ENCODE measurements at regions not wholly inside any gene's neighbourhood (a gene's known extent, or its start where the extent isn't known, plus 50 kb on each side); places are given as distances from the start of the nearest gene placed in this dataset.
"Not testable (repeated sequence)": the region's sequence is repeated elsewhere in the genome, so short reads cannot be mapped to it uniquely, and the experiment has no call there.

DNA sequence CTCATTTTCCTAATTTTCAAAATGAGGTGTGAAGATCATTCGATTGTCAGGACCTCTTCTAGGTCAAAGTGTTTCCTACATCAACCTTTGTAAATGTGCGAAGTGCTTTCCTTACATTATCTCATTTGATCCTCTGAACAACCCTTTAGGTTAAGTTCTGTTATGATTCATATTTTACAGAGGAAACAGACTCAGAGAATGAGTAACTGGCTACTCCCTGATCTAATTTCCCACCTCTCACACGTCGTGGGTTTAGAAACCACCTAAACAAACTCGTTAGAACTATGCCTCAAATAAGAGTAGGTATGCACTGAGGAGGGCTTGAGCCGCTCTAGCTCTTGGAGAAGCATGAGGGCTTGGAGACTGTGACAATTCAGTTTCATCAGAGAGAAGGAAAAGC is 148.6 kb downstream of the CD47 start:
- DNase-seq: peak in 1 of 5 donors; percentile 67

DNA sequence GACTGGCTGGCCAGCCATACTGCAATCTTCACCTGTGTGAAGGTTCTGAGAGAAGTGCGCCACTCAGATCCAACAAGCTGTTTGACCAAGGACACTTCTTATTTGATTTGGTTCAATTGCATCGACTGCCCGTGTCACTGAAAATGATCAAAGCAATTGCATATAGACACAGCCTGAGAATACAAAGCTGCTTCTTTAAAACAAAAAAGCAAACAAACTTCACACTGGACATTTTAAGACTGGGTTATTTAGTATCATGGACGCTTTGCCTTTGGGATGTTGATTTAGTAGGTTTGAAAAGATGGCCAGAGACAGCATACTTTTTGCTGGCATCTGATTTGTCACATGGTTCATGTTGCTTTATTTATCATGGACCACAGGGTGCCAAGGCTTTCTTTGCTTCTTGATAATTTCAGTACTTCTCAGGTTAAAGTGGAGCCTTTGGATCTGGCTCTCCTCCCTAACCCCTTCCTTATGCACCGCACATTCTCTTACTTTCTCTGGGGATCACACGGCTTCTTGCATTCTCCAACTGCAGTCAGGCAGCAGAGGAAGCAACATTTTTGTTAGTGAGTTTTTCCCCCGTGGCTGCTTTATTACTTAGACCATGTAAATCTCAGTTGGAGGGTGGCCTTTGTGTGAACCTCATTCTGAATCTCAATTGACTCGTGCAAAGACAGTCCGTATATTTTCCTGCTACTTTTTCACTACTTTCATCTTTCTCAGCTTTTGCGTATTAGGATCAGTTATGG is 151.0 kb downstream of the CD47 start:
- DNase-seq: no peak

DNA sequence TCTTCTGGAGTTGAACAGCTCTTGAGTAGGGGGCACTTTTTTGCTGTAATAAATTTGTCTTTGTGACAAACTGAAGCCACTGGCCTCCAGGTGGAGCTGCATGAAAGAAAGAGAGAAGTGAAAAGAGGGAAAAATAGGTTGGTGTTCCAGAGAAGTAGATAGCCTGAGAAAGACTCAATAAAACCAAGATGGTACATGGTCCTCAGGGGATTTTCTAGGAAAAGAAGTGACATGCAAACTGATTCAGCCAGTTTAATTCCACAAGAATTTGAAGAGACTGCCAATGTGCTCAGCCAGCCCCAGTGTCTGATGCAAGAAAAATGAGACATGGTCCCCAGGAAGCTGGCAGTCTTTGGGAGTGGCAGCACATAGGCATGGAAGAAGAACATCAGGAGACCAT is 152.7 kb downstream of the CD47 start:
- DNase-seq: no peak

DNA sequence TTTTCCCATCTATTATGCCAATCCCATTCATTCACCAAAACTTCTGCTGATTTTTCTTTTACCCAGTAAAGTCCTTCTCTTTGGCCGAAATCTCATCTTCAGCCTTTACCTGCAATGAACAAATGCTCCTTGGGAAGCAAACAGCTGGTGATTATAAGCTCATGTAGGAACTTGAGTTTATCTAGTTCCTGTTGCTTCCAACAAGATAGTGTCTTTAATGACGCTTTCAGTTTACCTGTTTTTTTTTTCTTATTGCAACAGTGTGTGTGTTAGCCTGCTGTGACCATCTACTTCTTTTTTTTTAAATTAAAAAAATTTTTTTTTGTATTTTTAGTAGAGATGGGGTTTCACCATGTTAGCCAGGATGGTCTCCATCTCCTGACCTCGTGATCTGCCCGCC is 156.0 kb downstream of the CD47 start:
- DNase-seq: no peak

DNA sequence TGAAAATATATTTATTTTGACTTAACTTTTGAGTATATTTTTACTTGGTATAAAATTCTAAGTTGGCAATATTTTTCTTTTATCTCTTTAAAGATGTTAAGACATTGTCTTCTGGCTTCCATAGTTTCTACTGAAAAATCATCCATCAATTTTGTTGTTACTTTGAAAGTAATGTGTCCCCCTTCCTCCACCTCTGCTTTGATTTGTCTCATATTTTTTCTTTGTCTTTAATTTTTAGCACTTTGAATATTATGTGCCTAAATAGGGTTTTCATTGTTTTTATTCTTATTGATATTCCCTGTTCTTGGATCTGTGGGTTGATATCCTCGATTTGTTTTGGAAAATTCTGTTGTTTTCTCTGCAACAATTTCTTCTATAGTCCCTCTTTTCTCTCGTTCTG is 157.4 kb downstream of the CD47 start:
- no peak for DNase-seq

DNA sequence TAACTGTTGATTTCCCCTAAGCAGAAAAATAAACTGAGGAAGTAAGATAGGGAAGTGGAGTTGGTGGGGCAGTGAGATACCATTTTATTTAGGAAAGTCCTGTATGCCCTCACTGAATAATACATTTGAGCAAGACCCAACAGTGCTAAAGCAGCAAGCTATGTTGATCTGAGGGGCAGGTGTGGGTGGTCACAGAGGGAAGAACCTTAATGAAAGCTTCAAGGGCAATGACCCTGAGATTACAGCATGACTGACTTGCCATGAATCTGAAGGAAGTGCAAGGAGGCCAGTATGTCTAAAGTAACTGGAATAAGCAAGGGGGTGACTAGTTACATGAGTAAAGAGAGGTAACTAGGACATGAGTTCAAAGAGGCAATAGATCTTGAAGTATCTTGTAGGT is 159.5 kb downstream of the CD47 start:
- no peak for DNase-seq

DNA sequence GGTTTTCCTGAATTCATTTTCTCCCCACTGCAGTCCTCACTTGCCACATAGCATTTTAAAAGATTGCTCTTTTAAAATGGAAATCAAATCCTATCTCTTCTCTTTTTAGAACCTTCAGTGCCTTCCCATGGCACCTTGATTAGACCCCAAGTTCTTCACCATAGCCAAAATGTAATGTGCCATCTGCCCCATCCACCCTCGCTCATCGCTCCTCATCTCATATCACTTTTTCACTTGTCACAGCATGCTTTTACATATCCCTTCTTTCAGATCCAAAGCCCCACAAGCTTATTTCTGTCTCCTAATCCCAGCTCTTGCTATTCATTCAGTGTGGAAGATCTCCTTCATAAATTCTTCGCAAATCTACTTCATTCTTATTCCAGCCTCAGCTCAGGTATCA is 161.7 kb downstream of the CD47 start:
- DNase-seq: no peak

DNA sequence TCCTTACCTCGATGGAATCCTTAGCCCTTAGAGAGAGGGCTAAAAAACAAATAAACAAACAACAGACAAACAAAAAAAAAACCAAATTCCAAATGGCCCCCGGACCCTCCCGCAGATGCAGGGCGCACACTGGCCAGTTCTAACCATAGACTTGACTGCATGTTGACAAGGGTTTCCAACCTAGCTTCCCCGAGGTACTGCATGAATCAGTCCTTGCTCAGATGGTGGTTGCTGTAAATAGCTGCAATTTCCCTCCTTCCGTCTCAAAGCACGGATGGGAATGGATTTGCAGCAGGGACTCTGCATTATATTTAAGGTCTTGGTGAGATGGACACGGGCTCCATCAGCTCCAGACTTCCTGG is 162.8 kb downstream of the CD47 start:
- peak in 1 of 5 donors; percentile 11 for DNase-seq

DNA sequence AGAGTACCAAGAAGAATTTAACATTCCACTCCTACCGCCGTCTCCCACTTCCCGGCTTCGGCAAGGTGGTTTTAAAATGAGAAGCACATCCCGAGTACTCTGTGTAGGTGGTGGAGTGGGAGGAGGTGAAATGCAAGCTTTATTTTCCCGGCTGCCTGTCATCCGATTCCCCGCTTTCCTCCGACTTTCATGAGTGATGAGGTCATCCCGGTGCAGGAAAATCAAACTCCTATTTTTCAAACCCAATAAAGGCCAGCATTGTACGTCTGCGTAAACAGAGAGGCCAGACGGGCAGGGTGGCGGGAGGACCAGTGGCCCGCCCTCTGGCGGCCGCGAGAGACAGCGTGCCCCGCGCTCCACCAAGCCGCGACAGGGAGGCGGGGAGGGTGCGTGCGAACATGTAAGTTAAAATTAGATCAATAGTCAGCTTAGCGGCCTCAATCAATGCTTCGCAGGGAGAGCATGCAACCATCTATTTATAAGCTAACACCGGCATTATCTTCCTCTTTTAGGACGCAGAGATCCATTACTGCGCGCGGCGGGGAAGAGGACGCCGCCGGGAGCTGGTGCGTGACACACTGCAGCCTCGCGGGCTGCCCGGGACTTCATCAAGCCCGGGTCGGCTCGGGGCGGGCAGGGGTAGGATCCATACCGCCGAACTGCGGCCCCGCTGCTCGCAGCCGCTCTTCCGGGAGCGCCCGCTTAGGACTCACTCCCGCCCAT is 163.3 kb downstream of the CD47 start:
- peak; percentile 19 to 66 (median 45) for DNase-seq

DNA sequence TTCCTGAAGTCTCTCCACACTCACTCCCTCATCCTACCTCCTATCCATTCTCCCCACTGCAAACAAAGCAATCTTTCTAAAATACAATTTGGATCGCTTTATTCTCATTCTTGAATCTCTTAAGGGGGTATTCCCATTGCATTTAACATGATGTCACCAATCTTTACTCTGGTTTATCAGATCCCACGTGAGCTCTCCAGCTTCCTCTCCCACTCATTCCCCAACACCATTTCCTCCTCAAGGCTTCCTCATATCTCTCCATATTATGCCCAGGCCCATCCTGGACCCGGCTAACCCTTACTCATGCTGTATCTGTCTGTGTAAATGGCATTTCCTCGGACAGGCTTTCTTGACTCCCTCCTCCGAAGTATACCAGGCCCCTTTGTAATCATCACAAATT is 165.0 kb downstream of the CD47 start:
- DNase-seq: no peak

DNA sequence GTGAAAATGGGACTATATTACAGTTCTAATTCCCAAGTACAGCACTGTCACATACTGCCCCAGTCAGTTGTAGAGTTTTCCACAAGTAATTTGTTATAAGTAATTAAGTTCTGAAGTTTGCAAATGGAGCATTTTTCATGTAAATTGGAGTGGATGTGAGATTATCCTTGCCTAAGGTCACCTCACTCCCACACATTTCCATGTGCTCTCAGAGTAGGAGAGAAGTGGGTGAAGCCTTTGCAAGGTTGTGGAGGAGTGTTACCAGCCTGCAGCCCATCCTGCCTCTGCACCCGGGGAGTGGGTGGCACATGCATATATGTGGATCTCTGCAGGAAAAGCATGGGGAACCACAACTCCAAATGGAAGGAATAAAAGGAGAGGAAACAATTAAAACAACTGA is 169.8 kb downstream of the CD47 start:
- no peak for DNase-seq

DNA sequence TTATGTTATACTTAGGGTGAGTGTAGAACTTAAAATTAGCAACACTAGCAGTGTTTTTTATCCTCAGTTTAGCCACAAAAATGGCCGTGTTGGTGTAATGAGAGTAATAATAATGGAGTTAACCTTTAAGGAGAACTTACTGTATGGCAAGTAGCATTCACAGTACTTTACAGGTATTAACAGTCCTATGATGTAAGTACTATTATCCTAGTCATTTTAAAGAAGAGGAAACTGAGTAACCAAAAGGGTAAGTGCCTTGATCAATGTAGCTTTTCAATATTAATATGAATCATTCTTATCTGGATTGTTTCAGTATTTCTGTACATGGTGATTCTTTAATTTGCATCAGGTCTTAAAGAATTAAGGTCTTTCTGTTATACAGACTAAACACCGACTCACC is 170.3 kb downstream of the CD47 start:
- DNase-seq: no peak

DNA sequence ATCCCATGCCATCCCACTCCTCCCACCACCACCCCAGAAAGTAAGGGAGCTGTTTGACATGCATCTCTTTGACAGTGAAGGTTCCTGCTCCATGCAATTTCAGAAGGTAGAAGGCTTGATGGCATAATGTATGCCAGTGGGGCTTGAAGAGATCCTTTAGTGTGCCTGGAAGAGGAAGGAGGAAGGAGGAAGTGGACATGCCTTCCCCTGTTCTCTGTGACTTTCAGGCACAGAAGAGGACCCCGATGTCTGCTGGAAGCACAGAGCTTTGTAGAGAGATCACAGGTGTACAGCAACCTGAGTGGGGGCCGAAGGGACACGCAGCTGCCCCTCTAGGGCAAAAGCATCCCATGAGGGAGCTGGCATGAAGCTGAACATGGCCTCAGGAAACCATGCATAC is 171.6 kb downstream of the CD47 start:
- DNase-seq: no peak

DNA sequence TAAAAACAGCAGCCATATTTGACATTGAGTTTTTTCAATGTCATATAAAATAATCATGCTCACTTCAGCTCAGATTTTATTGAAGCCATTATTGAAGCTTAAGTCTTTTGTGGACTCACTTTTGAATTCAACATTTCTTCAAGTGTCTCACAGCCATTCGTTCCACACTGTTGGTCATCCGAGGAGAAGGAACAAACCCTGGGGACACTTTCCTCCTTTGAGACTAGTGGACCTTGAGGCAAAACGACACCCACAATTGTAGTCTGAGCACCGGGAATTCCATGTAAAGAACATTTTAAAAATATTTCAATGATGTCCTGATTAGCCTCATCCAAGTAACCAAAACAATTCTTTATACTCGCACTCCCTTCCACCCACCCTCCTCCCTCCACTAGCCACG is 174.7 kb downstream of the CD47 start:
- DNase-seq: no peak

DNA sequence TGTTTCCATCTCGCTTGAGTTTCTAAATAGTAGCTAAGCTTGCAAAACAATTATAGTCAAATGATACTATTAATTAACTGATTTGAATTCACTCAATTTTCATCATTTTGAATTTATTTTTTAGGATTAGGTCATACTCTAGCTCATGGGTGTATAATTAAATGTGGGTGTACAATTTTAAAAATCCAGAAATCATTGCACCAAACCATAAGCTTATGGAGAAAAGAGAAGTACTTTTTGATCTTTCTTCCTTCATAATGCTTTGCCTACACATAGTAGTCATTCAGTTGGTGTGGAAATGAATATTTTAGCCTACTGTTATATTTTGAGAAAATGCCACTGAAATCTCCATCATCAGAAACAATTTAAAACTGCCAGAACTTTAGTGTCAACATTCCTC is 175.1 kb downstream of the CD47 start:
- no peak for DNase-seq

DNA sequence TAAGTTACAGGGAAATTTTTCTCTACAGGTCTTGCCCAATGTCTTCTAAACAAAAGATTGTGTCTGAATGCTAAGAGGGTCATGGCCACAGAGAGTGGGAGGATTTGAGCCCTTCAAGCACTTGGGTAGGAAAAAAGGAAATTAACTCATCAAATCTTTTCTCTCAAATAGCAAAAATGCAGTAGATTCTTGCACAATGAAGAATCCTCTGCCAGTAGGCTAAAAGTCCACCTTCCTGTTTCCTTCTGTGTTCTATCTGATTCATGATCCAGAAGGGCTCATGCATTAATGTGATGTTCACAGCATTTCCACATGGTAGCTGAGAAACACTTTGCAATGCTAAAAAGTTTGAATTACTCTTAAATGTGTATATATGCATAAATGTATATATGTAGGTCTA is 177.1 kb downstream of the CD47 start:
- DNase-seq: no peak

DNA sequence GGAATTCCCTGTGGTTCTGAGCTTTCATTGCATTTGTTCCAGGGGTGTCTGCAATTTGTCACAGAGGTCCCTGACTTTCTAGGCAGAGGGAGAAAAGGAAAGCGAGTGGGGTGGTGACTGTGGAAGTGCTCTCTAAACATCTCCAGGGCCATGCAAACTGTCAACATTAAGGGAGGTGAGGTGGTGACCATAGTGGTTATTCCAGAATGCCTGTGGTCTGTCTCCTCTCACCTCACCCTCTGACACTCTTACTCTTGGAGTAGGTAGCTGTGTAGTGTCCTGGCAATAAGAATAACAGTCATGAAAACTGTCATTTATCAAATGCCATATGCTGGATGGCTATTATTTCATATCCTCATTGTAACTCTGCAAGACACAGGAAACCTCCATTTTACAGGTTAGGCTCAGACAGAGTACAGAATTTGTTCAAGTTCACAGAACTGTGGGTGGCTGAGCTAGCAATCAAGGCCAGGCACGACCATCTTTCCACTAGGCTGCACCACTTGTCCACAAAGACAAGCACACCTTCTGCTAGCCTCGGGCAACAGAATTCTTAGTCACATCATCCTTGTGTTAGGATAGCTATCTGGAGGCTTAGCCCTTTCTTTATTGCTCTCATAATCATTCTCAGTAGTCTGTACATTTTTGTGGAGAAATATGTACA is 179.4 kb downstream of the CD47 start:
- no peak for DNase-seq

DNA sequence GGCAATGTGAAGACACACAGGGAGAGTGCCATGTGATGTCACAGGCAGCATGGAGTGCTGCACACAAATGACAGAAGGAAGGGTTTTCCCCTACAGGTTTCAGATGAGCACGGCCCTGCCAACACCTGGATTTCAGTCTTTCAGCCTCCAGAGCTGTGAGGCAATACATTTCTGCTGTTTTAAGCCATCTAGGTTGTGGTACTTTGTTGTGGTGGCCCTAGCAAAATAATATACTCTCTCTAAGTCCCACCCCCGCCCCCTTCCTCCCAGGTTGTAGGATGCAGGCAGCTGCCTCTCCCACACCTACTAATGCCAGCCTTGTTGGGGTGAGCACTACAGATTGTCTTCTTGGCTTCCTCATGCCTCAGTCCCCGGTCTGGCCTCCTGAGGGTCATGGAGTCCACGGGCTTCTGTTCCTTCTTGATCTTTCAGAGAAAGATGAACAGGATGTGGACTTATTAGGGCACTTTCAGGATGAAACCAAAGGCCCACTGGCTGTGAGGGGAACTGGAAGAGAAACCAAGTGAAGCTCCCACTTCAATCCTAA is 180.0 kb downstream of the CD47 start:
- peak in 1 of 5 donors; percentile 29 for DNase-seq

DNA sequence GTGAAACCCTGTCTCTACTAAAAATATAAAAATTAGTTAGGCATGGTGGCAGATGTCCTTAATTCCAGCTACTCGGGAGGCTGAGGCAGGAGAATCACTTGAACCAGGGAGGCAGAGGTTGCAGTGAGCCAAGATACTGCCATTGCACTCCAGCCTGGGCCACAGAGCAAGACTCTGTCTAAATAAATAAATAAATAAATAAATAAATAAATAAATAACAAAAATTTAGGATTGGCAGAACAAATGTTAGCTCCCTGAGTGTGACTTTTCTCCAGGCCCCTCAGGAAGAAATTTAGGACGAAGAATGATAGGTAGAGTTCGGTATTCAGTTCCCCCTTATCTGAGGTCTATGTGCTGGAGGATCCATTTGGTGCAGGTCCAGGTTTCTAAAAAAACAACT is 181.2 kb downstream of the CD47 start:
- DNase-seq: not testable (repeated sequence)

DNA sequence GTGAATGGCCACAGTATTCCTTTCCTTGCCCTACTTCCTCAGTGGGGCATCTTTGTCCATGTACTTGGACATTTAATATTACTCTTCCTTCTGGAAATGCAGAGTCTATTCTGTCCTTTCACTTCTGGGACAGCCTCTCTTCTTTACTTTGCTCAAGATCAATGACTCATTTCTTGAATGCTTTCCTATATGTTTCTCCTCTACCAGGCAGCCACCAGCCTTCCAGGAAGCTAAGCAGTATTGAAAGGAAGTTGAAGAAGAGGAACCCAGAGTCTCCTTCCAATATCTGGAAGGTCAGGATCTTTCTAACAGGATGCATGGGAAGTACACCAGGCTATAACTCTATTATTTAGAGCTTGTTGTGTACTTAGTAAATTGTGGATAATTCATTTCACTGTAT is 182.8 kb downstream of the CD47 start:
- no peak for DNase-seq

DNA sequence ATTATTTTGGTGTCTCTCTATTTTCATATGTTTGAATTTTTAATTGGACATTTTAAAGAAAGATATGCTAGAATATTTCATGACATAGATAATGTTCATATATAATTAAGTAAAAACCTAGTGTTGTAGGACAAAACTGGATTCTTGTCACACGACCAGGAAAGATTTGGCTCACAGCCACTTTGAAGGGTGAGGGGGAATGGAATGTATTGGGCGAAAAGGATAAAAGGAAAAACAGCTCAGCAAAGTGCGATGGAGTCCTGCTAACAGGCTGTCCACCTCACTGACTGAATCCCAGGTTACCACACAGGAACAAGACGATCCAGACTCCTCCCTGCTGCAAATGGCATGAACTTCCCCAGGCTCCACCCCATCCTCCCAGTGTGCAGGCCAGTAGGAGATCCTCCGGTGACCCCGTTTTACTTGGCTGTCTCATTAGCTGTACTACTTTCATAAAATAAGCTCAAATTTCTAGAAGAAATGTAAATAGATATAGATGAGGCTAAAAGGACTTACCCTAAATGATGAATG is 186.2 kb downstream of the CD47 start:
- no peak for DNase-seq

DNA sequence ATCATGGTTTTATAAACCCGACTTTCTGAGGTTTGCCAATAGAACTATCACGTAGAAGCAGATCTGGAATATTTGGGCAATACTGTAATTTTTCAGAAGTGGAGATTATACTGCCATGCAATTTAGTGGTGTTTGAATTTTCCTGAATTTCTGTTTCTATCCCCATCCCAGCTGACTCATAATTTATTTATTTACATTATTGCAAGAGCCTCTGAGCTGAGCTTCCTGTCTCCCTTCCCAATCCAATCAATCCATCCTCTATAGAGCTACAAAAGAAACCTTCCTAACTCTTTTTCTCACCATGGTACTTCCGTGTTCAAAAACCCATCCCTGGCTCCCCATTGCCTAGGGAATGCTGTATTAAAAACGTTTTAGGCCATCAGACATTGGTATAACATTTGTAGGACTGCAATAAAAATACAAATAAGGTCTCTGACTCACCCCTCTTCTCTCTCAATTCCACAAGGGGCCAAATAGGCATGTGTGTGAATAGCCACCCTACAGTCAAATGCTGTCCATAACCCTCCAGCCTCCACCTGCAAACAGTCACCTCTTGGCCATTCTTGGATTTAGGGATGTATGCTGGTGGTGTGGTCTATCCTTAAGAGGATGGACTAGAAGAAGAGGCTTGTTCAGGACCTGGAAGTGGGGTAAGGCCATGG is 190.7 kb downstream of the CD47 start:
- no peak for DNase-seq

DNA sequence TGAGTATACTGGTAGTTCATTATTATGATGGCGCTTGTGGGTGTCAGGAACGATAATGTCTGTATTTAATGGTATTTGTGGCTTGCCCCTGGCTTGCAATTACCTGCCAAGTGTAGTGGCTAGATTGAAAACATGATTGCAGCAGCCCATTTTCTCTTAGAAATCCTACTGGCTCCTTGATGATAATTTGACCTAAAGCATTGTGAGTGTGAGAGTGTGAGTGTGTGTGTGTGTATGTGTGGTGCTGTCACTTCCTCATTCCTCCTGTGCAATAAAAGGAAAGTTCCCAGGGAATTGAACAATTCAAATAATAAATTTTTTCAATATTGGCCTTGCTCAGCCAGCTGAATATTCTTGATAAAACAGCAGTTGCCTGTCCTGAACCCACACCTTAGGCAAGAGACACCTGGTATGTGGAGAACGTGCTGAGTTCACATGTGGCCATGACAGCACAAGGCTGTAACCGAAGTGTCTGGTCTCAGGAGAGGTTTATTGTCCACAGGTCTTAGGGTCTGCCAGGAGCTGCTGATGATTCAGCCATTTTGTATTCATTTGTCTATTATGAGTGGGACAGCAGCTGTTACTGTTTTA is 193.3 kb downstream of the CD47 start:
- no peak for DNase-seq
